Heart left ventricle (tissue), 13 donors: ENCODE measurements at regions not wholly inside any gene's neighbourhood (a gene's known extent, or its start where the extent isn't known, plus 50 kb on each side); places are given as distances from the start of the nearest gene placed in this dataset.

Experiments
- POLR2A ChIP-seq, 2 donors: fragments of 450-650 bp; IDR thresholded peaks; one replicate each; pipeline ENCODE4 v1.6.1; 2017; ENCODE audit warnings: antibody characterized with exemption in 2 of 2, mild to moderate bottlenecking in 2 of 2, moderate library complexity in 2 of 2
- TF ChIP-seq, protein P1 (sequence below), 12 donors: fragments of 200-600 bp; sonication (generic) in 4 of 12; IDR thresholded peaks; one replicate each; pipeline versions ENCODE4 v1.5.0 to v1.8.0; 2018 to 2022; ENCODE audit warnings: antibody characterized with exemption in 12 of 12, mild to moderate bottlenecking in 5 of 12
- donor health status: ischemic (EF 13 %, LVEDD 7.1; RV severe dilation, severe dysfunction).
- donor health status: DM: no; HTN: yes; CAD: no.
- donor health status: DM: no; HTN: no; CAD: no.
- donor health status: ischemic (EF 25% LVEDD 6.9; RV normal size, moderate dysfunction).
- donor health status: ischemic (EF 25% LVEDD 5.7; RV mildly dilated, moderate dysfunction).
- donor health status: ischemic (EF 35%, LVEDD 5.7; RV mildly dilated, moderate dysfunction).
- donor health status: nonischemic (EF 11% LVEDD 7.7; RV severe dilation, severe dysfunction).
- donor health status: DM: yes; HTN: yes; CAD: no.
- donor health status: PGD.
- donor health status: ischemic (EF 29% LVEDD 5.4; RV normal size, mild dysfunction).
- donor health status: nonischemic (EF 23%, LVEDD 6.1; RV moderate dilation, normal function).

DNA sequence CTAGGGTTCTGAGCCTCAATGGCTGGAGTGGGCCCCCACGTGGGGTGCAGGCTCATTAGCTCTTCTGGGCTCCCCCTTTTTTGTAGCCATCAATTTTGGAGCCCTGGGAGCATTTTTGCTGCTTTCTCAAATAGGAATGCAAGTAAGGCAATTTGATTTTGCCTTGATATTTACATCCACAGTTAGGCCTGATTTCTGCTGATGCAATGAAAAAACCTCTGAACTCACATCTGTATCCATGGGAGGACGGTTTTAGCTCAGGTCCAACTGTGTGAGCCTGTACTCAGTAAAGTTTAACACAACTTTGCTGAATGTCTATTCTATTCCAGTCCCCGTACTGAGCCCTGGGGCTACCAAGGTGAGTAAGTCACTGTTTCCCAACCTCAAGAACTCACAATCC, 425.0 kb downstream of the HAPSTR1 start:
- TF ChIP-seq, protein P1, sequence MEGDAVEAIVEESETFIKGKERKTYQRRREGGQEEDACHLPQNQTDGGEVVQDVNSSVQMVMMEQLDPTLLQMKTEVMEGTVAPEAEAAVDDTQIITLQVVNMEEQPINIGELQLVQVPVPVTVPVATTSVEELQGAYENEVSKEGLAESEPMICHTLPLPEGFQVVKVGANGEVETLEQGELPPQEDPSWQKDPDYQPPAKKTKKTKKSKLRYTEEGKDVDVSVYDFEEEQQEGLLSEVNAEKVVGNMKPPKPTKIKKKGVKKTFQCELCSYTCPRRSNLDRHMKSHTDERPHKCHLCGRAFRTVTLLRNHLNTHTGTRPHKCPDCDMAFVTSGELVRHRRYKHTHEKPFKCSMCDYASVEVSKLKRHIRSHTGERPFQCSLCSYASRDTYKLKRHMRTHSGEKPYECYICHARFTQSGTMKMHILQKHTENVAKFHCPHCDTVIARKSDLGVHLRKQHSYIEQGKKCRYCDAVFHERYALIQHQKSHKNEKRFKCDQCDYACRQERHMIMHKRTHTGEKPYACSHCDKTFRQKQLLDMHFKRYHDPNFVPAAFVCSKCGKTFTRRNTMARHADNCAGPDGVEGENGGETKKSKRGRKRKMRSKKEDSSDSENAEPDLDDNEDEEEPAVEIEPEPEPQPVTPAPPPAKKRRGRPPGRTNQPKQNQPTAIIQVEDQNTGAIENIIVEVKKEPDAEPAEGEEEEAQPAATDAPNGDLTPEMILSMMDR (IDR thresholded peaks at IDR 0.05): no peak
- no peak for TF ChIP-seq POLR2A (IDR thresholded peaks at IDR 0.05)
